ENCODE measurements at regions not wholly inside any gene's neighbourhood (a gene's known extent, or its start where the extent isn't known, plus 50 kb on each side); places are given as distances from the start of the nearest gene placed in this dataset.
"Not testable (repeated sequence)": the region's sequence is repeated elsewhere in the genome, so short reads cannot be mapped to it uniquely, and the experiment has no call there.

DNA sequence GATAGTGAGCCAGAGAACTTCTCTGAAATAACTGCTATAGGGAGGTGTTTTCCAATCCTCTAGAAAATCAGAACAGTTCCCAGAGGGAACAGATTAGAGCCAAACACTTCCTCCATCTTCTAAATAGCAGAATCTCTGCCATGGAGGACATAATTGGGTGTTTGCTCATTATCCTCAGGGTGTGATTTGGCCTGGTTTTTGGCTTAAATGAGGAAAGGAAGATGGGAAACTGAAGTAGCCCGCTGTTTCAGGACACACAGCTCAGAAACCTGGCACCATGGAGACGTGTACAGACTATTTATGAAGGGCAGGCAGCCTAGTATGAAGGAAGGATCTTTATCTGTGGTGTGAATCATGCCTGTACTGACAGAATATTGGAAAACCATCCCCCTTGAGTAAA, 231.7 kb upstream of the PRKD1 start:
- Mint-ChIP-seq H3K27ac (no peak overlapping the region), H3K4me1 (no peaks in the 10 kb centered on the region), H3K27me3 (no peaks in the 10 kb centered on the region), H3K4me3 (no peak overlapping the region), H3K36me3 (no peaks in the 10 kb centered on the region), H3K9me3 (peaks cover 0 to 4% (median 0%) of the 10 kb centered on the region in 3 donors)

DNA sequence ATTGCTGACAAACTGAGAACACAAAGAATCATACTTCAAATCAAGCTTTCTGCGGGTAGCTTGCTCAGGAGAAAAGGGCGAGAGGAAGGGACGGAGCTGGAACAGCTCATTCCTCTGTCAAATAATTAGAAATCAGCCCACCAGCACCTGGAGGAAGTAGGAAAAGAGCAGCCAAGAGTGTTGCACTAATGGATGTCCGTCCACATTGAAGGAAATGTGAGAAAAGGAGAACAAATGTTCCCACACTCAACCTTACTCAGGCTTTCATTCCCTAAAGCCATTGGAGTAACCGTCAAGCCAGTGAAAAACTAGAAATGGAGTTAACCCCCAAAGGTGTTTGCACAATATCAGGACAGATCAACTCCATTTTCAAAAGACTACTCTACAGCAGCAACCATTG, 233.0 kb upstream of the PRKD1 start:
- Mint-ChIP-seq H3K36me3 (no peaks in the 10 kb centered on the region), H3K27ac (no peak overlapping the region), H3K27me3 (no peaks in the 10 kb centered on the region), H3K4me1 (no peaks in the 10 kb centered on the region), H3K4me3 (no peak overlapping the region), H3K9me3 (peaks cover 0 to 4% (median 0%) of the 10 kb centered on the region in 3 donors)

- no peaks in the 10 kb centered on the region for H3K27me3 Mint-ChIP-seq
- no peaks in the 10 kb centered on the region for H3K4me1 Mint-ChIP-seq
- H3K9me3 Mint-ChIP-seq, result peaks cover 0 to 5% (median 4%) of the 10 kb centered on the region in 3 donors
- no peaks in the 10 kb centered on the region for H3K36me3 Mint-ChIP-seq
- no peak overlapping the region for H3K4me3 Mint-ChIP-seq
- H3K27ac Mint-ChIP-seq, result no peak overlapping the region
These were observed 234.4 kb upstream of the PRKD1 start for GRCh38 chr14:30162066-30162465.

DNA sequence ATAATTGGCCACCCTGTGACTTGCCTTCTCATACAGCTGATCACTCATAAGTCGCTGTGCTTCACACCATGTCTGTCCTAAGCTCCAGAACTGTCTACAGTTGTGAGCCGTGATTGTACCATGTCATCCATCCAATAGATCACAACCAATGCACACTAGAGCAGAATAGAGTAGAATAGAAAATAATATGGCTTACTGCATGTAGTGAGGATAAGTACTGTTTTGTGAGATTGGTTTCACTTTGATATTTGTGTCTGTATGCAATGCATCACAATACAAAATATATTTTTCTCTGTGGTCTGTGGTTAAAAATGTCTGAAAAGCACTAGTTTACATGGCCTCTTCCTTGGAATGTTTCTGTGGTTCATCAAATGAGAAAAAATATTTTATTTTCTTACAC, 237.6 kb upstream of the PRKD1 start:
- no peaks in the 10 kb centered on the region for H3K4me1 Mint-ChIP-seq
- H3K27me3 Mint-ChIP-seq, result no peaks in the 10 kb centered on the region
- H3K36me3 Mint-ChIP-seq, result no peaks in the 10 kb centered on the region
- H3K4me3 Mint-ChIP-seq, result no peak overlapping the region
- no peak overlapping the region for H3K27ac Mint-ChIP-seq
- H3K9me3 Mint-ChIP-seq, result peaks cover 4 to 13% (median 11%) of the 10 kb centered on the region in 3 donors

- no peaks in the 10 kb centered on the region for H3K4me1 Mint-ChIP-seq
- H3K9me3 Mint-ChIP-seq, result peaks cover 0 to 3% (median 0%) of the 10 kb centered on the region in 3 donors
- no peaks in the 10 kb centered on the region for H3K36me3 Mint-ChIP-seq
- no peaks in the 10 kb centered on the region for H3K27me3 Mint-ChIP-seq
- no peak overlapping the region for H3K4me3 Mint-ChIP-seq
- no peak overlapping the region for H3K27ac Mint-ChIP-seq
These were observed 250.1 kb upstream of the PRKD1 start for GRCh38 chr14:30177781-30178180.

GRCh38 chr14:30179381-30180130, 251.9 kb upstream of the PRKD1 start:
- peaks cover 0 to 3% (median 0%) of the 10 kb centered on the region in 3 donors for H3K9me3 Mint-ChIP-seq
- no peak overlapping the region for H3K4me3 Mint-ChIP-seq
- H3K27ac Mint-ChIP-seq, result no peak overlapping the region
- no peaks in the 10 kb centered on the region for H3K27me3 Mint-ChIP-seq
- no peaks in the 10 kb centered on the region for H3K4me1 Mint-ChIP-seq
- no peaks in the 10 kb centered on the region for H3K36me3 Mint-ChIP-seq

GRCh38 chr14:30180219-30180618, 252.6 kb upstream of the PRKD1 start:
- Mint-ChIP-seq H3K4me3 (no peak overlapping the region), H3K4me1 (no peaks in the 10 kb centered on the region), H3K36me3 (peaks cover 1% of the 10 kb centered on the region), H3K27ac (no peak overlapping the region), H3K9me3 (peaks cover 0 to 3% (median 0%) of the 10 kb centered on the region in 3 donors), H3K27me3 (no peaks in the 10 kb centered on the region)

DNA sequence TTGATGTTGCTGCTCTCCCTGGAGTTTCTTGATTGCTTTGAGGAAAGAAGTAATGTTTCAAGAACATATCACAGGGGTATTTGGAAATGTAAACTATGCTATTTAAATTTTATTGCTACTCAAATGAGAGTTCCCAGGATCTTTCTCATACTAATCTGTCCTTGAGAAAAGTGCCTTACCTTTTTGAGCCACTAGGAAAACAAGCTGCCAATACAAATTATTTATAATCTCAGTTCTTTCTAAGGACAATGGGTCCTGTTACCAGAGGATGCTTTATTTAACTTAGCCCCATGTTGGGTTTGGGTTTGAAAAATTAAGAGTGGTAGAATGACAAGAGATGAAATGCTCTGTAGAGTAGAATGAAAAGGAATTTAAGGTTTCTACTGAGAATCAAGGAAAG, 258.2 kb upstream of the PRKD1 start:
- H3K27ac Mint-ChIP-seq, result no peak overlapping the region
- H3K27me3 Mint-ChIP-seq, result no peaks in the 10 kb centered on the region
- H3K4me3 Mint-ChIP-seq, result no peak overlapping the region
- peaks cover 1% of the 10 kb centered on the region for H3K36me3 Mint-ChIP-seq
- peaks cover 0 to 3% (median 0%) of the 10 kb centered on the region in 3 donors for H3K9me3 Mint-ChIP-seq
- no peaks in the 10 kb centered on the region for H3K4me1 Mint-ChIP-seq

GRCh38 chr14:30191639-30192279, 264.1 kb upstream of the PRKD1 start:
- Mint-ChIP-seq H3K27ac (no peak overlapping the region), H3K27me3 (no peaks in the 10 kb centered on the region), H3K9me3 (peaks cover 0 to 3% (median 0%) of the 10 kb centered on the region in 3 donors), H3K4me3 (no peak overlapping the region), H3K36me3 (no peaks in the 10 kb centered on the region), H3K4me1 (no peaks in the 10 kb centered on the region)

GRCh38 chr14:30193101-30193500, 265.5 kb upstream of the PRKD1 start:
- Mint-ChIP-seq H3K4me1 (no peaks in the 10 kb centered on the region), H3K4me3 (no peak overlapping the region), H3K9me3 (peaks cover 0 to 3% (median 0%) of the 10 kb centered on the region in 3 donors), H3K27me3 (no peaks in the 10 kb centered on the region), H3K36me3 (no peaks in the 10 kb centered on the region), H3K27ac (no peak overlapping the region)

GRCh38 chr14:30193845-30194501, 266.3 kb upstream of the PRKD1 start:
- Mint-ChIP-seq H3K9me3 (peaks cover 0 to 3% (median 0%) of the 10 kb centered on the region in 3 donors), H3K27me3 (no peaks in the 10 kb centered on the region), H3K36me3 (no peaks in the 10 kb centered on the region), H3K4me1 (no peaks in the 10 kb centered on the region), H3K4me3 (no peak overlapping the region), H3K27ac (no peak overlapping the region)

DNA sequence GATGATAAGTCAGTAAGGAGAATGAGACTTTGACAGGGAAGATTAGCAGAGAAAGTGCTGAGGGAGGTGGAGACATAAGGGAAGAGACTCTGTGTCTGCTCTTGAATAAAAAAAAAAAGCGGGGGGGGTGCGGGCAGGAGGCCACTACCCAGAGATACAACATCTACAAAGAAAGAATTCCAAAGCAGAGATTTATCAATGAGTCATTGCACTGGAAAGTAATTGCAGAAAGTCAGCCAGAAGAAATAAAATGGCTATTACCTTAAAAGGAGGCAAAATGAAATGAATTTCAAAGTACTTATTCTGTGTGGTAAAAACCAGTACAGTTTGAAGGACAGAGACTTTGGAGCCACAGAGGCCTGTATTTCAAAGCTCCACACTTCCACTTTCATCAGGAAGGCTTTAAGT, 267.1 kb upstream of the PRKD1 start:
- Mint-ChIP-seq H3K4me3 (no peak overlapping the region), H3K27ac (peak overlapping the region in 1 of 3 donors; percentile 27), H3K27me3 (no peaks in the 10 kb centered on the region), H3K36me3 (no peaks in the 10 kb centered on the region), H3K9me3 (peaks cover 0 to 3% (median 0%) of the 10 kb centered on the region in 3 donors), H3K4me1 (no peaks in the 10 kb centered on the region)

- Mint-ChIP-seq H3K9me3 (no peaks in the 10 kb centered on the region), H3K27ac (no peak overlapping the region), H3K27me3 (no peaks in the 10 kb centered on the region), H3K36me3 (no peaks in the 10 kb centered on the region), H3K4me3 (no peak overlapping the region), H3K4me1 (no peaks in the 10 kb centered on the region)
These were observed 268.3 kb upstream of the PRKD1 start for GRCh38 chr14:30195941-30196340.

DNA sequence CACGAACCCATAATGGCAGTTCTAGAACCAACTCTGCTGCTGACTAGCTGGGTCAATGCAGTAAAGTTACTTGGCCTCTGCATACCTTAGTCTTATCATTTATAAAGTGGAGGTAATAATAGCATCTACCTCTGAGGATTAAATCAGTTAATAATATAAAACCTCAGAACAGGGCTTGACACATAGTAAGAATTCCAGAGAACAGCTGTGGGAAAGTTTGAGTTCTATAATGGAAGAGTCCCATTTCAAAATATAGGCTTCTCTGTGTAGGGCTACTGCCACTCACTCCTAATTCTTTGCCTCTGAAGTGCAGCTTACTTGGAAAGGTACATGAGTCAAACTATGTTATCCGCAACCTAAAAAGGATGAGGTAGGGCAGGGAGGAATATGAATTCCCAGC, 269.2 kb upstream of the PRKD1 start:
- Mint-ChIP-seq H3K36me3 (no peaks in the 10 kb centered on the region), H3K27me3 (no peaks in the 10 kb centered on the region), H3K4me1 (no peaks in the 10 kb centered on the region), H3K27ac (no peak overlapping the region), H3K9me3 (no peaks in the 10 kb centered on the region), H3K4me3 (no peak overlapping the region)

GRCh38 chr14:30198720-30199119, 271.1 kb upstream of the PRKD1 start:
- H3K4me3 Mint-ChIP-seq, H3K27me3 Mint-ChIP-seq, H3K36me3 Mint-ChIP-seq, H3K27ac Mint-ChIP-seq, H3K9me3 Mint-ChIP-seq, H3K4me1 Mint-ChIP-seq: not testable (repeated sequence)
